ENCODE measurements at regions not wholly inside any gene's neighbourhood (a gene's known extent, or its start where the extent isn't known, plus 50 kb on each side); places are given as distances from the start of the nearest gene placed in this dataset.

DNA sequence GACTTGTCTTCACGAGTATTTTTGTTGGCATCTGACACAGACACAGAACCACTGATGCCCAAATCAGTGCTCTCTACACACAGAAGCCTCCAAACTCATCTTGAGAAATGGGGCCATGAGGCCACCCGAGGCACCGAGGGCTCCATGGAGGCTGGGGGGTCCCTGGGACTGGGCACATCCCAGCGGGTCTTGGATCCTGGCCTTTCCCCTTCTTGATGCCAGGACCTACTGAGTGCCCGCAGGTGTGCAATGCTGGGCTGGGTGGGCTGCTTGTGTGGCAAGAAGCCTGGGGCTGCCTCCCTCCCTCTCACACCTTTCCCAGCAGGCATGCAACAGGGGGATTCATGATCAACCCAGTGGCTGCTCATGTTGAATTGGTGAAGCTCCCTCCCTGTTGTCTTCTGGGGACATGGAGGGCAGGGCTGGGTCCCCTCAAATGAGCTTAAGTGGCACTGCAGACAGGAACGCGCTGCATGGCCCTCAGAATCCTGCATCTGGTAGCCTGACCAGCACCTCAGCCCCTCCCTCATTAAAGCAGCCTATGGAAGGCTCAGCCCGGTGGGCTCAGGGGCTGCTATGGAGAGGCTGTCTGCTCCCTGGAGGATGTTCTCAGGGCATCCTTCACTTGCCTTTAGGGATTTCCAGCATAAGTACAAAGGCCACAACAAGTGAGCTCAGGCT is 63.7 kb upstream of the SIMC1 start:
- TF ChIP-seq, protein P1, sequence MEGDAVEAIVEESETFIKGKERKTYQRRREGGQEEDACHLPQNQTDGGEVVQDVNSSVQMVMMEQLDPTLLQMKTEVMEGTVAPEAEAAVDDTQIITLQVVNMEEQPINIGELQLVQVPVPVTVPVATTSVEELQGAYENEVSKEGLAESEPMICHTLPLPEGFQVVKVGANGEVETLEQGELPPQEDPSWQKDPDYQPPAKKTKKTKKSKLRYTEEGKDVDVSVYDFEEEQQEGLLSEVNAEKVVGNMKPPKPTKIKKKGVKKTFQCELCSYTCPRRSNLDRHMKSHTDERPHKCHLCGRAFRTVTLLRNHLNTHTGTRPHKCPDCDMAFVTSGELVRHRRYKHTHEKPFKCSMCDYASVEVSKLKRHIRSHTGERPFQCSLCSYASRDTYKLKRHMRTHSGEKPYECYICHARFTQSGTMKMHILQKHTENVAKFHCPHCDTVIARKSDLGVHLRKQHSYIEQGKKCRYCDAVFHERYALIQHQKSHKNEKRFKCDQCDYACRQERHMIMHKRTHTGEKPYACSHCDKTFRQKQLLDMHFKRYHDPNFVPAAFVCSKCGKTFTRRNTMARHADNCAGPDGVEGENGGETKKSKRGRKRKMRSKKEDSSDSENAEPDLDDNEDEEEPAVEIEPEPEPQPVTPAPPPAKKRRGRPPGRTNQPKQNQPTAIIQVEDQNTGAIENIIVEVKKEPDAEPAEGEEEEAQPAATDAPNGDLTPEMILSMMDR (IDR thresholded peaks at IDR 0.05; ENCODE audit: insufficient read depth, low read length): no peak
- TF ChIP-seq POLR2AphosphoS5 (IDR thresholded peaks at IDR 0.05; ENCODE audit: low read depth): no peak
- no peak for TF ChIP-seq GABPA (IDR thresholded peaks at IDR 0.05; ENCODE audit: low read depth)
- no peak for TF ChIP-seq REST (IDR thresholded peaks at IDR 0.05; ENCODE audit: insufficient replicate concordance, low read depth)
- TF ChIP-seq SPI1 (IDR thresholded peaks at IDR 0.05; ENCODE audit: borderline replicate concordance, low read depth): no peak
